Fibroblast of the aortic adventitia (primary cell): ENCODE measurements at regions not wholly inside any gene's neighbourhood (a gene's known extent, or its start where the extent isn't known, plus 50 kb on each side); places are given as distances from the start of the nearest gene placed in this dataset.
"Not testable (repeated sequence)": the region's sequence is repeated elsewhere in the genome, so short reads cannot be mapped to it uniquely, and the experiment has no call there.

Experiments
- DNase-seq: peaks from one replicate; pipeline ENCODE4 v3.0.0-alpha.2; 2010; ENCODE audit warnings: low read depth
- H3K4me3 ChIP-seq: 2 replicates; pipeline ENCODE4 v1.5.1; 2011; ENCODE audit warnings: low read depth, mild to moderate bottlenecking, control low read depth, low read length, moderate library complexity
- CTCF ChIP-seq: IDR thresholded peaks from 2 replicates; pipeline ENCODE4 v1.5.1; 2011; ENCODE audit warnings: mild to moderate bottlenecking, low read length, control low read depth, inconsistent platforms; ENCODE audit not compliant: insufficient read depth

- peak; percentile 67 for DNase-seq
- H3K4me3 ChIP-seq = no peak overlapping the region
- peak; percentile 46 for TF ChIP-seq CTCF
Observed at GRCh38 chr10:90288391-90288933, 569.4 kb downstream of the HTR7 start.

GRCh38 chr10:90289037-90289436 lies 568.8 kb downstream of the HTR7 start:
- H3K4me3 ChIP-seq = no peak overlapping the region
- peak; percentile 36 for DNase-seq
- no peak for TF ChIP-seq CTCF

GRCh38 chr10:90293616-90294015 lies 564.2 kb downstream of the HTR7 start:
- H3K4me3 ChIP-seq = no peak overlapping the region
- TF ChIP-seq CTCF = no peak
- no peak for DNase-seq

GRCh38 chr10:90294821-90295540 lies 562.9 kb downstream of the HTR7 start:
- DNase-seq, H3K4me3 ChIP-seq: not testable (repeated sequence)

- not testable (repeated sequence) for H3K4me3 ChIP-seq, DNase-seq
Observed at GRCh38 chr10:90302031-90302430, 555.8 kb downstream of the HTR7 start.

- TF ChIP-seq CTCF = no peak
- no peak overlapping the region for H3K4me3 ChIP-seq
- DNase-seq = no peak
Observed at GRCh38 chr10:90302758-90303481, 554.9 kb downstream of the HTR7 start.

- no peak overlapping the region for H3K4me3 ChIP-seq
- TF ChIP-seq CTCF = no peak
- peak; percentile 35 for DNase-seq
Observed at GRCh38 chr10:90304533-90304932, 553.3 kb downstream of the HTR7 start.
